Effector CD4-positive, alpha-beta T cell (primary cell): ENCODE measurements at regions not wholly inside any gene's neighbourhood (a gene's known extent, or its start where the extent isn't known, plus 50 kb on each side); places are given as distances from the start of the nearest gene placed in this dataset.

Experiments
- DNase-seq: peaks from one replicate; pipeline ENCODE4 v3.0.0-alpha.2; 2020

GRCh38 chr6:134866563-134866962, 83.3 kb downstream of the ALDH8A1 start:
- DNase-seq: no peak

GRCh38 chr6:134864558-134864957, 85.3 kb downstream of the ALDH8A1 start:
- no peak for DNase-seq

- DNase-seq: no peak
Observed at GRCh38 chr6:134863763-134864510, 86.0 kb downstream of the ALDH8A1 start.

GRCh38 chr6:134854366-134854765, 95.5 kb downstream of the ALDH8A1 start:
- DNase-seq: no peak

- no peak for DNase-seq
Observed at GRCh38 chr6:134853111-134854055, 96.5 kb downstream of the ALDH8A1 start.

- no peak for DNase-seq
Observed at GRCh38 chr6:134851548-134851947, 98.4 kb downstream of the ALDH8A1 start.

- DNase-seq: no peak
Observed at GRCh38 chr6:134850721-134851305, 99.1 kb downstream of the ALDH8A1 start.

- no peak for DNase-seq
Observed at GRCh38 chr6:134849920-134850447, 99.9 kb downstream of the ALDH8A1 start.

- DNase-seq: no peak
Observed at GRCh38 chr6:134848076-134848475, 101.8 kb downstream of the ALDH8A1 start.

- no peak for DNase-seq
Observed at GRCh38 chr6:134846865-134847264, 103.0 kb downstream of the ALDH8A1 start.

- DNase-seq: no peak
Observed at GRCh38 chr6:134846031-134846430, 103.9 kb downstream of the ALDH8A1 start.

- no peak for DNase-seq
Observed at GRCh38 chr6:134844120-134844519, 105.8 kb downstream of the ALDH8A1 start.

GRCh38 chr6:134840086-134840867, 109.6 kb downstream of the ALDH8A1 start:
- no peak for DNase-seq

GRCh38 chr6:134835993-134836392, 113.9 kb downstream of the ALDH8A1 start:
- no peak for DNase-seq

- no peak for DNase-seq
Observed at GRCh38 chr6:134830940-134831339, 119.0 kb downstream of the ALDH8A1 start.

- DNase-seq: no peak
Observed at GRCh38 chr6:134830194-134830593, 119.7 kb downstream of the ALDH8A1 start.

- DNase-seq: no peak
Observed at GRCh38 chr6:134828641-134829040, 121.3 kb downstream of the ALDH8A1 start.

GRCh38 chr6:134826889-134827737, 122.8 kb downstream of the ALDH8A1 start:
- no peak for DNase-seq

- no peak for DNase-seq
Observed at GRCh38 chr6:134823710-134824034, 126.2 kb downstream of the ALDH8A1 start.

GRCh38 chr6:134822920-134823709, 126.8 kb downstream of the ALDH8A1 start:
- DNase-seq: peak; percentile 15
